ENCODE measurements at regions not wholly inside any gene's neighbourhood (a gene's known extent, or its start where the extent isn't known, plus 50 kb on each side); places are given as distances from the start of the nearest gene placed in this dataset.

- Histone ChIP-seq H2AFZ (replicated peaks) (no peak overlapping the region), H3F3A (ENCODE audit: low read depth) (no peaks in the 10 kb centered on the region), H3K9ac (no peak overlapping the region), H3K36me3 (no peaks in the 10 kb centered on the region), H3K4me3 (no peak overlapping the region), H3K9me3 (ENCODE audit: low read depth) (no peaks in the 10 kb centered on the region), H4K20me1 (ENCODE audit: low read depth) (no peaks in the 10 kb centered on the region), H3K4me2 (no peak overlapping the region), H3K27ac (no peak overlapping the region), H3K79me2 (ENCODE audit: low read depth) (no peaks in the 10 kb centered on the region), H3K4me1 (no peaks in the 10 kb centered on the region), H3K27me3 (no peaks in the 10 kb centered on the region)
- Mint-ChIP-seq H3K27ac (no peak overlapping the region), H3K4me1 (no peaks in the 10 kb centered on the region), H3K36me3 (no peaks in the 10 kb centered on the region), H3K9me3 (no peaks in the 10 kb centered on the region), H3K27me3 (ENCODE audit: insufficient read depth, low read depth) (peaks cover 13% of the 10 kb centered on the region), H3K4me3 (peak overlapping the region; percentile 36)
- no peak for DNase-seq (ENCODE audit: low spot score)
- no peak for TF ChIP-seq EZH2 (IDR thresholded peaks at IDR 0.05)
- no peak for TF ChIP-seq CTCF (IDR thresholded peaks at IDR 0.05)
- no peak for TF ChIP-seq EZH2phosphoT487 (IDR thresholded peaks at IDR 0.05)
Measured at GRCh38 chr18:47735041-47735702, 195.3 kb downstream of the SMAD2 start.

- Histone ChIP-seq H2AFZ (replicated peaks) (peak overlapping the region; percentile 22), H3K79me2 (ENCODE audit: low read depth) (no peaks in the 10 kb centered on the region), H3K9me3 (ENCODE audit: low read depth) (no peaks in the 10 kb centered on the region), H3F3A (ENCODE audit: low read depth) (no peaks in the 10 kb centered on the region), H3K36me3 (no peaks in the 10 kb centered on the region), H3K4me3 (no peak overlapping the region), H4K20me1 (ENCODE audit: low read depth) (no peaks in the 10 kb centered on the region), H3K27me3 (no peaks in the 10 kb centered on the region), H3K27ac (no peak overlapping the region), H3K4me1 (peaks cover 5% of the 10 kb centered on the region), H3K4me2 (no peak overlapping the region), H3K9ac (no peak overlapping the region)
- no peaks in the 10 kb centered on the region for H3K36me3 Mint-ChIP-seq
- H3K27me3 Mint-ChIP-seq (ENCODE audit: insufficient read depth, low read depth), result peaks cover 9% of the 10 kb centered on the region
- no peak for DNase-seq (ENCODE audit: low spot score)
- H3K27ac Mint-ChIP-seq, result no peak overlapping the region
- no peaks in the 10 kb centered on the region for H3K9me3 Mint-ChIP-seq
- TF ChIP-seq EZH2phosphoT487 (IDR thresholded peaks at IDR 0.05), result no peak
- no peak overlapping the region for H3K4me3 Mint-ChIP-seq
- H3K4me1 Mint-ChIP-seq, result no peaks in the 10 kb centered on the region
Measured at GRCh38 chr18:47731276-47731675, 199.2 kb downstream of the SMAD2 start.

GRCh38 chr18:47730795-47731194 lies 199.7 kb downstream of the SMAD2 start:
- Histone ChIP-seq H3K9ac (no peak overlapping the region), H3K4me1 (peaks cover 5% of the 10 kb centered on the region), H4K20me1 (ENCODE audit: low read depth) (no peaks in the 10 kb centered on the region), H3K4me3 (no peak overlapping the region), H3K36me3 (no peaks in the 10 kb centered on the region), H3F3A (ENCODE audit: low read depth) (no peaks in the 10 kb centered on the region), H3K9me3 (ENCODE audit: low read depth) (no peaks in the 10 kb centered on the region), H2AFZ (replicated peaks) (no peak overlapping the region), H3K27me3 (no peaks in the 10 kb centered on the region), H3K79me2 (ENCODE audit: low read depth) (no peaks in the 10 kb centered on the region), H3K27ac (no peak overlapping the region), H3K4me2 (no peak overlapping the region)
- H3K4me1 Mint-ChIP-seq, result no peaks in the 10 kb centered on the region
- H3K36me3 Mint-ChIP-seq, result no peaks in the 10 kb centered on the region
- TF ChIP-seq EZH2phosphoT487 (IDR thresholded peaks at IDR 0.05) (no peak), EZH2 (IDR thresholded peaks at IDR 0.05) (no peak), CTCF (IDR thresholded peaks at IDR 0.05) (peak; percentile 7)
- H3K9me3 Mint-ChIP-seq, result no peaks in the 10 kb centered on the region
- no peak overlapping the region for H3K27ac Mint-ChIP-seq
- H3K27me3 Mint-ChIP-seq (ENCODE audit: insufficient read depth, low read depth), result peaks cover 9% of the 10 kb centered on the region
- H3K4me3 Mint-ChIP-seq, result no peak overlapping the region
- DNase-seq (ENCODE audit: low spot score), result no peak

GRCh38 chr18:47729356-47729755 lies 201.1 kb downstream of the SMAD2 start:
- H3K4me3 Mint-ChIP-seq, result no peak overlapping the region
- H3K36me3 ChIP-seq, result no peaks in the 10 kb centered on the region
- no peaks in the 10 kb centered on the region for H3F3A ChIP-seq (ENCODE audit: low read depth)
- H3K4me3 ChIP-seq, result no peak overlapping the region
- TF ChIP-seq EZH2 (IDR thresholded peaks at IDR 0.05) (no peak), CTCF (IDR thresholded peaks at IDR 0.05) (no peak), EZH2phosphoT487 (IDR thresholded peaks at IDR 0.05) (no peak)
- no peaks in the 10 kb centered on the region for H3K79me2 ChIP-seq (ENCODE audit: low read depth)
- no peaks in the 10 kb centered on the region for H3K4me1 Mint-ChIP-seq
- no peaks in the 10 kb centered on the region for H3K27me3 ChIP-seq
- no peaks in the 10 kb centered on the region for H3K36me3 Mint-ChIP-seq
- H3K27ac ChIP-seq, result no peak overlapping the region
- H3K4me2 ChIP-seq, result no peak overlapping the region
- H4K20me1 ChIP-seq (ENCODE audit: low read depth), result no peaks in the 10 kb centered on the region
- H3K9ac ChIP-seq, result no peak overlapping the region
- H3K9me3 ChIP-seq (ENCODE audit: low read depth), result no peaks in the 10 kb centered on the region
- H3K9me3 Mint-ChIP-seq, result no peaks in the 10 kb centered on the region
- H2AFZ ChIP-seq (replicated peaks), result peak overlapping the region; percentile 57
- peaks cover 6% of the 10 kb centered on the region for H3K27me3 Mint-ChIP-seq (ENCODE audit: insufficient read depth, low read depth)
- H3K4me1 ChIP-seq, result peaks cover 5% of the 10 kb centered on the region
- H3K27ac Mint-ChIP-seq, result no peak overlapping the region
- DNase-seq (ENCODE audit: low spot score), result no peak
